M059J (cell line): ENCODE measurements at regions not wholly inside any gene's neighbourhood (a gene's known extent, or its start where the extent isn't known, plus 50 kb on each side); places are given as distances from the start of the nearest gene placed in this dataset.
"Not testable (repeated sequence)": the region's sequence is repeated elsewhere in the genome, so short reads cannot be mapped to it uniquely, and the experiment has no call there.

Experiments used
- DNase-seq: peaks from one replicate; pipeline ENCODE4 v3.0.0-alpha.2; 2012; ENCODE audit warnings: low read depth

DNA sequence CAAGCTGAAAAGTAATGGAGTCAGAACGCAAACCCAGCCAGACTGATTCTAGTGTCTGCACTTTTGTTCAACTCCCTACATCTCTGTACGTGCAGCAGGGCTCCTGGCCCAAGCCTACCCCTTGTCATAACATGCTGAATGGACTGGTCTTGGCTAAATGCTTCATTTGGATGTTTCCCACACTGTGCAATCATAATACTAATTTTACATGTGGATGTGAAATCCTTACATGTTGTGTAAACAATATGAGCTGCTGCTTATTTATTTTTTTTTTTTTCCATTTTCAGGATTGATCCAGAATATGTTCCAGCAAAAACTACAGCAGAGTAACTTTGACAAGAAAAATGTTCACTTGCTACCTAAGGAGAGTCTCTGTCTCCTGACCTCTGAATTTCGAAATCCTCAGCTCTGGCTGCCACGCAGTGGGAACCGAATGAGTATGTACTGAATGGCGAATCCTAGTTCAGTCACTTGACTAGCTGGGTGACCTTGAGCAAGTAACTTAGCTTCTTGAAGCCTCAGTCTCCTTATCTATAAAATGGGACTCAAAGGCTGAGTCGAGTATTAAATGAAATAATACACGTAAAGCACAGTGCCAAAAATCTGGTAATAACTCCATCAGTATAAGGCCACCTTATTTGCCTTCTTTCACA is 133.4 kb downstream of the EHF start:
- no peak for DNase-seq

DNA sequence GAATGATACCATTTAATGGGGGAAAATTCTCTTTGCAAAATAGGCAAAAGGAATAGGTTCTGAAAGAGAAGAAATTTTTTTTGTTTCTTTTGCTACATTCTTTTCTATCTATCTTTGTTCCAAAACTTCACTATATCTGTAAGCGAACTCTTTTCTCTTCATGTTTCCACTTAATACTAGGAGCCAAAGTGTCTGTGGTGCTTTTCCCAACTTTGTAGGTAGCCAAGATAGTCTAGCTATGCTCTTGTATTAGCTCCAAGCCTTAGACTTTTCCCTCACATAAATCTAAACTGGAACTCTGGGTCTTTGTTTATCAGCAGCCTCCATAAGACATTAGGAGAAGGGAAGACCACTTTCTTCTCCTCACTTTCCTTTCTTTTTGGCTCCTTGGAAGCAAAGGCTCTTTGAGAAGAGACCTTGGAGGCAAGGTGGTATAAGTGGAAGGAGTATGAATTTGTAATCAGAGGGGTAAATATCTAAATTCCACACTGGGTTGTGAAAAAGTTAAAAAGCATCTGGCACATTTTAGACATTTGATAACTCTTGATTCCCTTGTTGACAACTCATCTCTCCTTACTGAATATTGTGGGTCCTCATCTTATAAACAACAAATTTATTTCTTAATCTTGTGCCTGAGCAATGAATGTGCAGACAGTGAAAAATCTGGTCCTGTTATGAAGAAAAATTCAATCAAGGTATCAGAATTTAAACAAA is 130.0 kb downstream of the EHF start:
- no peak for DNase-seq

DNA sequence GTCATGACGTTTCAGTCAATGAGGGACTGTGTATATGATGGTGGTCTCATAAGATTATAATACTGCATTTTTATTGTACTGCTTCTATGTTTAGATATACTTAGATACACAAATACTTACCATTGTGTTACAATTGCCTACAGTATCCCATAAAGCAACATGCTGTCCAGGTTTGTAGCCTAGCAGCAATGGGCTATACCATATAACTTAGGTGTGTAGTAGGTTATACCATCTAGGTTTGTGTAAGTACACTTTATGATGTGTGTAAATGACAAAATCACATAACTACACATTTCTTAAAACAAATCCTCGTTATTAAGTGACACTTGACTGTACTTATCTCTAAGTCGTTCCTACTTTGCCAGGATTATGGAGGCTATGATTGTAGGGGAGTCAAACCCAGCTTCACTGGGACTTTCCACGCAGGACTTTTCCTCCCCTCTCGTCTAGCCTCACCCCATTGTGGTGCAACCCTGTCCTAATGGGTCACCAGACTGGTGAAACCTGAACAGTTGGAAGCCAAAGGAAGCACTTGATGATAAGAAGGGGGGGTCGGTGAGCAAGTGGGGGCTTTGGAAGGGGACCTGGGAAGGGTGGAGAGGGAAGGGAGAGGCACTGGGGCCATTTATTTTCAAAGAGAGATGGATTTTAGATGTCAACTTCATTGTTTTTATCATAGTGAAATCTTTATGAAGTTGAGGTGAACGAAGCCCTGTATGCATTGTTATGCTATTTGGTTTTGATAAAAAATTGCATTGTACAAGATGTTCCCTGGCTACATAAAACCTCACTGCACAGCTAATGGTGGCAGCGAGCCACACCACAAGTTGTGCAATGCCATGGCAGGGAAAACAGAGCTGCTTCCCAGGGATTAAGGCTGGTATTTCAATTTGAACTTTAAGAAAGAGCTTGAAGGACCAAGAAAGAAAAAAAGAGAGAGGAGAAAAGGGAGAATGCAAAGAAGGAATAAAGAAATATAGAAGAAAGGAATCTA is 129.1 kb downstream of the EHF start:
- peak; percentile 88 for DNase-seq

GRCh38 chr11:34748036-34748435 is 127.1 kb downstream of the EHF start:
- DNase-seq, result no peak

DNA sequence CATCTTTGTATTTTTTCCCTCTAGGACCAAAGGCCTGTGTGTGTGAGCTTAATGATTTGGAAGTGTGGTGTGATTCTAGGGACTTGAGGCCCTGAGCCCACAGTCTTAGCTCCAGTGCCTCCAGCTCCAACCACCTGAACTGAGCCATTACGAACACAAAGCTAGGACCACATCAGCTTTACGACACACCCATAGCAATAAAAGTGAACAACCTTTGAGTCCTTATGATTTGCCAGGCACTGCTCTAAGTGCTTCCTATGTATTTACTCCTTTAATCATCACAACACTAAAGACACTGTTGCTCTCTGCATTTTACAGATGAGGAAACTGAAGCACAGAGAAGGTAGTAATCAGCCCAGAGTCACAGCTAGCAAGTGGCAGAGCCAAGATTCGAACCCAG is 126.4 kb downstream of the EHF start:
- DNase-seq, result no peak

DNA sequence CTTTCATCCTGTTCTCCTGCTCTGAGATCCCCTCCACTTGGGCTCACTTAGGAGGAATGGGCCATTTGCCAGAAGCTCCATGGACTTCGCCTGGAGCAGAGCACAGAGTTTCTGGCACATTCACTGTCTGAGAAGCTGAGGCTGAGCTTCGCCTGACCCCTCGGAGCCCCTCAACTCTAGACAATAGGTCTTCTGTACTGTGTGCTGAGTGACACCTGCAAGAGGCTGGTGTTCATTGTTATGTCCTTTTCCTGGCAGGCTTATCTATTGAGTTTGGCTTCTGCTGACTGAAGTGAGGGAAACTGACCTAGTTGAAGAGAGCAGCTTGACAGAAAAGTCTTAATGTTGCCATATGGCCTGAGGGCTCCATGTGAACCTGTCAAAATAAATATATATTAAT is 124.3 kb downstream of the EHF start:
- DNase-seq, result no peak

- no peak for DNase-seq
Measured at GRCh38 chr11:34744511-34744910, 123.6 kb downstream of the EHF start.

DNA sequence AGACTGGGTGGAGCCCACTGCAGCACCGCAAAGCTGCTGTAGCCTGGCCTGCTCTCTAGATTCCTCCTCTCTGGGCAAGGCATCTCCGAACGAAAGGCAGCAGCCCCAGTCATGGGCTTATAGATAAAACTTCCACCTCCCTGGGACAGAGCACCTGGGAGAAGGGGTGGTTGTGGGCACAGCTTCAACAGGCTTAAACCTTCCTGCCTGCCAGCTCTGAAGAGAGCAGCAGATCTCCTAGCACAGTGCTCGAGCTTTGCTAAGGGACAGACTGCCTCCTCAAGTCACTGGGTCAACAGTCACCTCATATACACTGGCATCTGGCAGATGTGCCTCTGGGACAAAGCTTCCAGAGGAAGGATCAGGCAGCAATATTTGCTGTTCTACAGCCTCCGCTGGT is 117.3 kb downstream of the EHF start:
- DNase-seq, result no peak

DNA sequence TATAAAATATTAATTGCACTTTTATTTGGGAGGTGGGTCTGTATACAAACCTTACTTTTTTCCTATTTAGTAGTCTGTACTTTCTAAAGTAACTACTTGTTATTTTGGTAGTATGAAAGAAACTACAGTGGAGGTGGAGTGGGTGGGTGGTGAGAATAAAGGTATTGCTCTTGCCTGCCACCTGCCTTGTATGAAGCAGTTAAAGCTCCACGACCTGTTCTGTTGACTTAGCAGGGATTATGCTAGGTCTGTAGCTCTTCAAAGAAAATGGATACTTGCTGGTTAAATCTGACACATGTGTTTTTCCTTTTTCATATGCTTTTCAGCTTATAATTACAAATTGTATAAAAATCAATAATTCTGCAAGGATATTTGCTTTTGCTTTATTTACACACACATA is 111.9 kb downstream of the EHF start:
- DNase-seq, result no peak

DNA sequence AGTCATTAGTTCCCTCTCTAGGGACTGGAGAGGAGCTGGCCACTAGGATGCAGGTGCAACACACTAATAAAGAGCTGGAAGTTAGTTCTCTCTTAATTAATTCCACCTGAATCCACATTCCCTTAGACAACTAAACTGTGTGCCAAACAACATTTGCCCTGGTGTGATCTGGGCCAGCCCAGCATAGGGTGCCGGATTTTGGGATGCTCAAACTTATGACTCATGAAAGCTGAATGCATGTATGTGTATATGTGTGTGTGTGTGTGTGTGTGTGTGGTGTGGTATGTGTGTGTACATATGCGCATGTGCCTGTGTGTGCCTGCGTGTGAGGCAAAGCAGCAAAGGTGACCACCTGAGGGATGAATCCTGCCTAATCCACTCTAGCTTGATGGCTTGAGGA is 110.7 kb downstream of the EHF start:
- DNase-seq, result no peak

DNA sequence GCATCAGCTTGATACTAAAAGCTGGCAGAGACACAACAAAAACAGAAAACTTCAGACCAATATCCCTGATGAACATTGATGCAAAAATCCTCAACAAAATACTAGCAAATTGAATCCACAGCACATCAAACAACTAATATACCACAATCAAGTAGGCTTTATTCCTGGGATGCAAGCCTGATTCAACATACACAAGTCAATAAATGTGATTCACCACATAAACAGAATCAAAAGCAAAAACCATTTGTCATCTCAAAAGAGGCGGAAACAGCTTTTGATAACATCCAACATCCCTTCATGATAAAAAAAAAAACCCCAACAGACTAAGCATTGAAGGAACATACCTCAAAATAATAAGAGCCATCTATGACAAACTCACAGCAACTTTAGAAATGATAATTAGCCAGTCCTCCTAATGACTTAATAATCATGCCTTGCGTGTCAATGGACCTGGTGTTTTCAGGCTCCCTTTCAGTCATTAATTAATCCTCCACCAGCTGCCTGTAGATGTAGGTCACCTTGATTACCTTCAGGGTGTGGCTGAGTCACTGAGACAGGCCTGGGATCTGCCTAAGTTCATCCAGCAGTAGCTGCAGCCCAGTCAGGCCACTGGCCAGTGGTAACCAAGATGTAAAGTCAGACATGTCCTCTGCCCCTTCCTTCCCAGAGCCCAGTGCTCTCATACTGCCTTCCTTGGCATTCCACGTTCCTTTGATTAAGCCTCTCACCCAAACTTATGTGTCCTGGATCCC is 109.8 kb downstream of the EHF start:
- DNase-seq, result no peak

DNA sequence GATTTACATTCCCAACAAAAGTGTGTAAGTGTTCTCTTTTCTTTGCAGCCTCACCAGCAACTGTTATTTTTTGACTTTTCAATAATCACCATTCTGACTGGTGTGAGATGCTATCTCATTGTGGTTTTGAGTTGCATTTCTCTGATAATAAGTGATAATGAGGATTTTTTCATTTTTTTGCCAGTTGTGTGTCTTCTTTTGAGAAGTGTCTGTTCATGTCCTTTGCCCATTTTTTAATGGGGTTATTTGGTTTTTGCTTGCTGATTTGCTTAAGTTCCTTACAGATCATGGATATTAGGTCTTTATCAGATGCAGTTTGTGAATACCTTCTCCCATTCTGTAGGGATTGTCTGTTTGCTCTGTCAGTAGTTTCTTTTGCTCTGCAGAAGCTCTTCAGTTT is 107.7 kb downstream of the EHF start:
- DNase-seq, result no peak

DNA sequence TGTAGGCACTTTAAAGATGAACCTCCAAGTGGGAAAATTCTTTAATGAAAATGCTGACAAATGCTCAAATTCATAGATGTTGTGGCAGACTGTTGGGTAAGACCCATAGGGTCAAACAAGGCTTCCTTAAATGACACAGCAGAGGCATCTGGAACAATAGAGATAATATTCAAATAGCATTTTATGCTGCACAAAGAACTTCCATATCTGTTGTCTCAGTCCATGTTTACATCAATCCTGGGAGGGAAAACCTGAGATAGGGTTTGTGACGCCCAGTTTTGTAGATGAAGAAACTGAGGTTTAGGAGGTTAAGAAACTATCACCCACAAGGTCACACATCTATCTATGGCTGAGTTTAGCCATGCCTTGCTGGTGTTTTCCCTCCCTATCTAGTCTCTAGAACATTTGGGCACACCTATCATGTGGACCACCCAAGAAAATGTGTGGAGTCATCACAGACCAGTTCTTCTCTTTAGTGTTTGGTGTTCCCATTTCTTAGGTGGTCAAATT is 106.4 kb downstream of the EHF start:
- DNase-seq, result no peak

GRCh38 chr11:34724973-34725372 is 104.1 kb downstream of the EHF start:
- no peak for DNase-seq

DNA sequence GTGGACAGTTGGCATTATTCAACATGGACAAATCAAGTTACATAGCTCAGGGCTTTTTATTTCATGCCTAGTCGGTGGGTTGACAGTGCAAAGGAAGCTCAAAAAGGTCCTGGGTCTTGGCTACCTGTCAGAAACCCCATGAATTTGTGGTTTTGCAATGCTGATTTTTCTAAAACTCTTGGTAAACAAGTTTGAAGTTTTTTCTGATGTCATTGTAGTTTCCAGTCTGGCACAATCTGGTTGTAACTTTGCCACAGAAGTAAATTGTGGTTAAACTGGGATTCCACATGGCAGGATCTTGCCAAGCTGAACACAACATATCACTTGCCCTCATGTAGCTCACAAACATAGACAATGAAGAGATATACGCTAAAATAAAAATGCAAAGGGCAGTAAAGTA is 100.8 kb downstream of the EHF start:
- peak; percentile 87 for DNase-seq

DNA sequence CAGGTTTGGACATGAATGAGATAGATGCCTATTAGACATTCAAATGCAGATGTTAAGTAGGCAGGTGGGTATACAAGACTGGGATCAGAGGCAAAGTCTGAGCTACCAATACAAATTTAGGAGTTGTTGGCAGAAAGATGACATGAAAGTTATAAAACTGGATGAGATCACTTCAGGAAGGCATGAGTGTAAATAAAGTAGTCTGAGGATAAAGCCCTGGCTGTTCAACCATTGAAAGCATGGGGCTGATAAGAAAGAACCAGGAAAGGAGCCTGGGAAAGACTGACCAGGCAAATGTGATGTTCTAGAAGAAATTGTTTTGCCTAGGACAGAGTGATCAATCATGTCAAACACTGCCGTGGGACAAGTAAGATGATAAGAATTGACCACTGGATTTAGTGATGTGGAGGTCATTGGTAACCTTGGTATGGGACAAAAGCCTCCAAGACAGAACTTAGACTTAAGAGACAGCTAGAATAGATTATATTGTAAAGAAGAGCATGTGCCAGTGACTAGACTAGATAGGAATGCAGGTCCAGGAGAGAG is 98.5 kb downstream of the EHF start:
- peak; percentile 14 for DNase-seq

GRCh38 chr11:34713631-34714030 is 92.7 kb downstream of the EHF start:
- DNase-seq, result not testable (repeated sequence)
